ENCODE measurements at regions not wholly inside any gene's neighbourhood (a gene's known extent, or its start where the extent isn't known, plus 50 kb on each side); places are given as distances from the start of the nearest gene placed in this dataset.

DNA sequence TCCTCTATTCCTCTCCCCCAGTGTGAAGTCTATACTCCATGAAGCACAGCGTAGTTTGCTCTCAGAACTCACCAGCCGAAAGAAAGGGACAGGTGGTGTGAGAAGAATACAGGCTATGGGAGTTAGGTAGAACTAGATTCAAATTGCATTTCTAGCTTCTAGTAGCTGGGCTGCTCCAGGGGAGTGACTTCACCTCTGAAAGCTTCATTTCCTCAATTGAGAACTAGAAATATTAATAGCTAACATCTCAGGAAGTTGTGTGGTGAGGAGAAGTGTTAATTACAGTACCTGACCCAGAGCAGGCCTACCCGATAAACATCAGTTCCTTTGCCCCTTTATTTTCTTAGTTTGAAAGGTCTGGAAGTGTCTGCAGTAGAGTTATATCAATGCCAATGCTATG lies 484.7 kb upstream of the TENM4 start:
- 90 to 95% (median 95%) methylated on average over 3 of the region's 3 CpGs for WGBS, 3 donors
- H3K4me3 ChIP-seq, result no peak overlapping the region
- DNase-seq, result no peak

GRCh38 chr11:79922641-79923040 lies 481.8 kb upstream of the TENM4 start:
- no peak overlapping the region for H3K27ac ChIP-seq
- no peak for TF ChIP-seq EP300 (IDR thresholded peaks at IDR 0.05)
- no peak for TF ChIP-seq CTCF (IDR thresholded peaks at IDR 0.05)
- TF ChIP-seq POLR2A (IDR thresholded peaks at IDR 0.05), result no peak
- H3K4me1 ChIP-seq (ENCODE audit: insufficient read depth), result no peaks in the 10 kb centered on the region
- no peak for DNase-seq
- intact Hi-C loops (cut with DNase I), result no loop called here
- WGBS, 3 donors, result 93 to 97% (median 94%) methylated on average over 3 of the region's 3 CpGs
- H3K9me3 ChIP-seq, result no peaks in the 10 kb centered on the region
- H3K4me3 ChIP-seq, result no peak overlapping the region
- no peaks in the 10 kb centered on the region for H3K36me3 ChIP-seq
- no peaks in the 10 kb centered on the region for H3K27me3 ChIP-seq

More for the DNA sequence above, 484.7 kb upstream of the TENM4 start:
- Histone ChIP-seq H3K27ac (no peak overlapping the region), H3K36me3 (no peaks in the 10 kb centered on the region), H3K27me3 (no peaks in the 10 kb centered on the region), H3K9me3 (no peaks in the 10 kb centered on the region), H3K4me1 (ENCODE audit: insufficient read depth) (no peaks in the 10 kb centered on the region)
- no peak for TF ChIP-seq EP300 (IDR thresholded peaks at IDR 0.05)
- no peak for TF ChIP-seq CTCF (IDR thresholded peaks at IDR 0.05)
- no peak for TF ChIP-seq POLR2A (IDR thresholded peaks at IDR 0.05)
- intact Hi-C loops (cut with DNase I), result no loop called here

GRCh38 chr11:79920480-79920879 lies 479.6 kb upstream of the TENM4 start:
- no peak for DNase-seq
- H3K4me3 ChIP-seq, result no peak overlapping the region
- H3K27me3 ChIP-seq, result no peaks in the 10 kb centered on the region
- no peaks in the 10 kb centered on the region for H3K9me3 ChIP-seq
- H3K36me3 ChIP-seq, result no peaks in the 10 kb centered on the region
- no peak overlapping the region for H3K27ac ChIP-seq
- WGBS, 3 donors, result 75 to 83% (median 78%) methylated on average over 1 of the region's 1 CpG
- H3K4me1 ChIP-seq (ENCODE audit: insufficient read depth), result no peaks in the 10 kb centered on the region
- TF ChIP-seq POLR2A (IDR thresholded peaks at IDR 0.05), result no peak
- TF ChIP-seq CTCF (IDR thresholded peaks at IDR 0.05), result no peak
- TF ChIP-seq EP300 (IDR thresholded peaks at IDR 0.05), result no peak
- intact Hi-C loops (cut with DNase I), result no loop called here

DNA sequence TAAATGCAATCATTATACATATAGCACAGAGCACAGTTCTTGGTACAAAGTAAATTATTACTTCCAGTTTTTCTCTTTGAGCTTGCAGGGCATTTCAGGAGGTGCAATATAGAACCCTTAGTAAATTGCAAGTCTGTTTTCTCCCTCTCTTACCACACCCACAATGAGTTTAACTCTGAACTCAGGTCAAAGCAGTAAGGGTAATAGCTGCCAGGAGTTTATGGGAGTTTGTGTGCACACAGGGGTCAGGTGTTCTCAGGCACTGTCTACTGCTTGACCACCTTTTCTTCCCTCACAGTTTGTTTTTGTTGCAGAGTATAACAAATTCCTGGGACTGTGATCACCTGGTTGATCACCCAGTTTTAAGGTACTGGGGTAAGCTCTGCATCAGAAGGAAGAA lies 478.5 kb upstream of the TENM4 start:
- H3K4me1 ChIP-seq (ENCODE audit: insufficient read depth), result no peaks in the 10 kb centered on the region
- no peaks in the 10 kb centered on the region for H3K36me3 ChIP-seq
- intact Hi-C loops (cut with DNase I), result no loop called here
- H3K27ac ChIP-seq, result no peak overlapping the region
- no peak for TF ChIP-seq POLR2A (IDR thresholded peaks at IDR 0.05)
- TF ChIP-seq EP300 (IDR thresholded peaks at IDR 0.05), result no peak
- no peak for TF ChIP-seq CTCF (IDR thresholded peaks at IDR 0.05)
- no peaks in the 10 kb centered on the region for H3K27me3 ChIP-seq
- no peak for DNase-seq
- no peaks in the 10 kb centered on the region for H3K9me3 ChIP-seq
- no peak overlapping the region for H3K4me3 ChIP-seq

DNA sequence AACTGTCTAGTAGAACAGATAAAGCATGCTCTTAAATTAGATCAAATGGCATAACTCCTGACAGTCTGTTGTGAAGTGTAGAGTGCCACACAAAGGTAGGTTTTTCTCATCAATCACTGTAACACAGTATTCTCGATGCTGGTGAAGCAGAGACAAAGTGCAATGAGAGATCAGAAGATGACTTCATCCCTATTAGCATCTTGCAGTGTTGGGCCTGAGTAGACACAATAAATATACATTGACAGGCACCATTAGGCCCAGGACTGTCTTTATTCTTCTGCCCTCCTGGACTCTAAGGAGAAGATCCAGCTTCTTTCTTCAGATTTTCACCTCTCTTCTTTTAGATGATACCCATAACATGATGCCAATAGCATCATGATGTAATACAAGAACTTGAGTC lies 478.0 kb upstream of the TENM4 start:
- intact Hi-C loops (cut with DNase I), result no loop called here
- 70 to 78% (median 73%) methylated on average over 1 of the region's 1 CpG for WGBS, 3 donors
- H3K4me1 ChIP-seq (ENCODE audit: insufficient read depth), result no peaks in the 10 kb centered on the region
- no peaks in the 10 kb centered on the region for H3K36me3 ChIP-seq
- H3K27me3 ChIP-seq, result no peaks in the 10 kb centered on the region
- no peak overlapping the region for H3K4me3 ChIP-seq
- TF ChIP-seq POLR2A (IDR thresholded peaks at IDR 0.05), result no peak
- no peaks in the 10 kb centered on the region for H3K9me3 ChIP-seq
- DNase-seq, result no peak
- H3K27ac ChIP-seq, result no peak overlapping the region
